Esophagus muscularis mucosa (tissue), 4 donors: ENCODE measurements at regions not wholly inside any gene's neighbourhood (a gene's known extent, or its start where the extent isn't known, plus 50 kb on each side); places are given as distances from the start of the nearest gene placed in this dataset.

Experiments
- CTCF ChIP-seq, 3 experiments: fragments of 200-600 bp in 2 of 3; fragments of 450-650 bp in 1 of 3; sonication (generic) in 2 of 3; IDR thresholded peaks; one replicate each; pipeline ENCODE4 v1.5.1; 2017 to 2019; ENCODE audit warnings: antibody characterized with exemption in 3 of 3, mild to moderate bottlenecking in 2 of 3, moderate library complexity in 1 of 3
- EP300 ChIP-seq: sonication (generic); formaldehyde crosslinking; IDR thresholded peaks from one replicate; pipeline ENCODE4 v1.6.1; 2017; ENCODE audit warnings: antibody characterized with exemption
- POLR2A ChIP-seq: fragments of 450-650 bp; IDR thresholded peaks from one replicate; pipeline ENCODE4 v1.6.1; 2017; ENCODE audit warnings: antibody characterized with exemption, moderate library complexity, mild to moderate bottlenecking, low read depth
- POLR2AphosphoS5 ChIP-seq, 2 donors: sonication (generic); formaldehyde crosslinking; IDR thresholded peaks; one replicate each; pipeline ENCODE4 v1.6.1; 2017; ENCODE audit warnings: antibody characterized with exemption in 2 of 2

- TF ChIP-seq CTCF (IDR thresholded peaks at IDR 0.05) (no peak), POLR2A (no peak), POLR2AphosphoS5 (IDR thresholded peaks at IDR 0.05) (no peak), EP300 (no peak)
These were observed 132.5 kb upstream of the ADRA1B start for GRCh38 chr5:159783726-159784247.
